Right lobe of liver (tissue), 6 donors: ENCODE measurements at regions not wholly inside any gene's neighbourhood (a gene's known extent, or its start where the extent isn't known, plus 50 kb on each side); places are given as distances from the start of the nearest gene placed in this dataset.

ENCODE experiments used
- ATAC-seq, 4 donors: fragments of 200-7000 bp; cut with Tn5 transposase; one replicate each; pipeline ENCODE4 v1.9.1; 2020; ENCODE audit warnings: mild to moderate bottlenecking in 4 of 4, moderate library complexity in 4 of 4
- DNase-seq, 3 donors: peaks; one replicate each; pipeline ENCODE4 v3.0.0-alpha.2; 2020
- H3K27ac ChIP-seq, 3 donors: fragments of 200-600 bp; one replicate each; pipeline ENCODE4 v1.8.0; 2022
- H3K27me3 ChIP-seq, 2 donors: fragments of 200-600 bp; one replicate each; pipeline ENCODE4 v1.8.0; 2022
- H3K36me3 ChIP-seq, 4 donors: fragments of 200-600 bp; sonication (generic) in 1 of 4; one replicate each; pipeline versions ENCODE4 v1.5.1 to v1.8.0; 2017 to 2022; ENCODE audit warnings: control low read depth in 1 of 4
- H3K4me1 ChIP-seq, 4 donors: fragments of 200-600 bp; sonication (generic) in 1 of 4; one replicate each; pipeline versions ENCODE4 v1.5.1 to v1.8.0; 2017 to 2022; ENCODE audit warnings: control low read depth in 1 of 4
- H3K4me3 ChIP-seq, 3 donors: fragments of 200-600 bp; one replicate each; pipeline ENCODE4 v1.8.0; 2022
- H3K9me3 ChIP-seq, 4 donors: fragments of 200-600 bp; sonication (generic) in 1 of 4; one replicate each; pipeline versions ENCODE4 v1.5.1 to v1.8.0; 2017 to 2022; ENCODE audit warnings: control low read depth in 1 of 4
- POLR2A ChIP-seq: fragments of 450-650 bp; IDR thresholded peaks from one replicate; pipeline ENCODE4 v1.6.1; 2017; ENCODE audit warnings: antibody characterized with exemption, mild to moderate bottlenecking
- WGBS: methylation state at CpG from one replicate; pipeline ENCODE4 v1.1.6; 2018; ENCODE audit warnings: low coverage, low lambda C conversion rate; ENCODE audit not compliant: insufficient coverage; ENCODE audit errors: missing lambda C conversion rate; 5-methylcytosine and 5-hydroxymethylcytosine counted together
- intact Hi-C, 2 donors: fragments of 100-400 bp; cut with DNase I; formaldehyde crosslinking; loops; one replicate each; pipeline versions ENCODE4 v1.11.2 to v1.14.1; 2022
- TF ChIP-seq, protein P1 (sequence below), 4 donors: fragments of 200-600 bp in 3 of 4; fragments of 450-650 bp in 1 of 4; IDR thresholded peaks; one replicate each; pipeline versions ENCODE4 v1.5.1 to v1.8.0; 2016 to 2022; ENCODE audit warnings: antibody characterized with exemption in 4 of 4, mild to moderate bottlenecking in 2 of 4
- donor health status: DM: no; HTN: yes; CAD: no.
- donor health status: DM: no; HTN: no; CAD: no.
- donor health status: DM: no; HTN: no; CAD: no.
- donor health status: DM: no; HTN: yes; CAD: no.
- donor health status: DM: no; HTN: yes; CAD: no.

DNA sequence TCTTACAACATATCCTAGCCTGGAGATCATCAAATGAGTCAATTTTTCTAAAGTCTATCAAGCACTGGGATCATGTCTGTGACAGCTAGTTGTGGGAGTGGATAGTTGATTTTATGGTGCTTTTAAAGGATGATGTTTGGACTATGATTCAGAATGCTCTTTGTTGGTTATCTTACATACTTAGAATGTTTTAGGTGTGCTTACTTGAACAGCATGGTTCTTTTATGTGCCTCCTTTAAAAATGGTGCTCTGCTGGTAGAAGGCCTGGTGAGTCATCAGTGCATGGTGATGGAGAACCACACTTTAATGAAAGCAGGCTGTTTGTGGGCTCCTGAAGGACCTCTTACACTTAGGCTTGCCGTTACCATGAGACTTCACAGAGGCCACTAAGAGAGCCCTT lies 682.7 kb upstream of the FANCL start:
- H3K9me3 ChIP-seq = no peaks in the 10 kb centered on the region
- intact Hi-C loops = no loop called here
- DNase-seq (no peak), ATAC-seq (no peak)
- H3K27ac ChIP-seq = no peak overlapping the region
- no peaks in the 10 kb centered on the region for H3K36me3 ChIP-seq
- H3K4me1 ChIP-seq = no peaks in the 10 kb centered on the region
- no peak overlapping the region for H3K4me3 ChIP-seq
- no peaks in the 10 kb centered on the region for H3K27me3 ChIP-seq
- WGBS = no CpG with 5 or more reads among the region's 1 CpG
- TF ChIP-seq POLR2A = no peak
- TF ChIP-seq, protein P1, sequence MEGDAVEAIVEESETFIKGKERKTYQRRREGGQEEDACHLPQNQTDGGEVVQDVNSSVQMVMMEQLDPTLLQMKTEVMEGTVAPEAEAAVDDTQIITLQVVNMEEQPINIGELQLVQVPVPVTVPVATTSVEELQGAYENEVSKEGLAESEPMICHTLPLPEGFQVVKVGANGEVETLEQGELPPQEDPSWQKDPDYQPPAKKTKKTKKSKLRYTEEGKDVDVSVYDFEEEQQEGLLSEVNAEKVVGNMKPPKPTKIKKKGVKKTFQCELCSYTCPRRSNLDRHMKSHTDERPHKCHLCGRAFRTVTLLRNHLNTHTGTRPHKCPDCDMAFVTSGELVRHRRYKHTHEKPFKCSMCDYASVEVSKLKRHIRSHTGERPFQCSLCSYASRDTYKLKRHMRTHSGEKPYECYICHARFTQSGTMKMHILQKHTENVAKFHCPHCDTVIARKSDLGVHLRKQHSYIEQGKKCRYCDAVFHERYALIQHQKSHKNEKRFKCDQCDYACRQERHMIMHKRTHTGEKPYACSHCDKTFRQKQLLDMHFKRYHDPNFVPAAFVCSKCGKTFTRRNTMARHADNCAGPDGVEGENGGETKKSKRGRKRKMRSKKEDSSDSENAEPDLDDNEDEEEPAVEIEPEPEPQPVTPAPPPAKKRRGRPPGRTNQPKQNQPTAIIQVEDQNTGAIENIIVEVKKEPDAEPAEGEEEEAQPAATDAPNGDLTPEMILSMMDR (IDR thresholded peaks at IDR 0.05) = no peak

DNA sequence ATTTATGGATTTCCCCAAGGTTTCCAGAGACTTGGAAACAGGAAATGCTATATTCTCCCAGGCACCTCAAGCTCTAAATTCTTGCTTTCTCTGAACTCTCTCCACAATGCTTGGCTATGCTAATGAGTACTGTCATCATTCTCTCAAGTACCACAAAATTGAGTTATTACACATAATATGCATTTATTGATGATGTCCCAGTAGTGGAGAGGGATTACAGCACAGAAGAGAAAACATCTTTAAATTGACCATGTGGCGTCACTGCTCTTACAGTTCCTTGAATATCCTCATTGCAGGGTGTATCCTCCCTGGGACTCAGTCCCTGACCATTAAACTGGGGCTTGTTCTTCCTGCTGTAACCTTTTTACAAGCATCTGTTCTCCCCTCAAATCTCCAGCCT lies 681.1 kb upstream of the FANCL start:
- intact Hi-C loops = no loop called here
- ATAC-seq (no peak), DNase-seq (no peak)
- Histone ChIP-seq H3K9me3 (no peaks in the 10 kb centered on the region), H3K4me3 (no peak overlapping the region), H3K27ac (no peak overlapping the region), H3K36me3 (no peaks in the 10 kb centered on the region), H3K27me3 (no peaks in the 10 kb centered on the region), H3K4me1 (no peaks in the 10 kb centered on the region)
- TF ChIP-seq, protein P1 (IDR thresholded peaks at IDR 0.05) = no peak
- TF ChIP-seq POLR2A = no peak
- WGBS = 80% methylated on average over 1 of the region's 1 CpG

GRCh38 chr2:58921676-58922075 lies 680.6 kb upstream of the FANCL start:
- H3K36me3 ChIP-seq = no peaks in the 10 kb centered on the region
- H3K27ac ChIP-seq = no peak overlapping the region
- no peak overlapping the region for H3K4me3 ChIP-seq
- no peaks in the 10 kb centered on the region for H3K4me1 ChIP-seq
- DNase-seq (no peak), ATAC-seq (no peak)
- intact Hi-C loops = no loop called here
- H3K9me3 ChIP-seq = no peaks in the 10 kb centered on the region
- H3K27me3 ChIP-seq = no peaks in the 10 kb centered on the region
- TF ChIP-seq, protein P1 (IDR thresholded peaks at IDR 0.05) = no peak
- no peak for TF ChIP-seq POLR2A
- WGBS = 33% methylated on average over 2 of the region's 2 CpGs

- H3K4me3 ChIP-seq = no peak overlapping the region
- H3K36me3 ChIP-seq = no peaks in the 10 kb centered on the region
- no peak overlapping the region for H3K27ac ChIP-seq
- TF ChIP-seq, protein P1 (IDR thresholded peaks at IDR 0.05) = no peak
- no peak for TF ChIP-seq POLR2A
- no peaks in the 10 kb centered on the region for H3K4me1 ChIP-seq
- no peak for ATAC-seq
- H3K9me3 ChIP-seq = no peaks in the 10 kb centered on the region
- DNase-seq = no peak
- 89% methylated on average over 2 of the region's 2 CpGs for WGBS
- intact Hi-C loops = no loop called here
- no peaks in the 10 kb centered on the region for H3K27me3 ChIP-seq
These were observed 678.9 kb upstream of the FANCL start for GRCh38 chr2:58920001-58920400.

DNA sequence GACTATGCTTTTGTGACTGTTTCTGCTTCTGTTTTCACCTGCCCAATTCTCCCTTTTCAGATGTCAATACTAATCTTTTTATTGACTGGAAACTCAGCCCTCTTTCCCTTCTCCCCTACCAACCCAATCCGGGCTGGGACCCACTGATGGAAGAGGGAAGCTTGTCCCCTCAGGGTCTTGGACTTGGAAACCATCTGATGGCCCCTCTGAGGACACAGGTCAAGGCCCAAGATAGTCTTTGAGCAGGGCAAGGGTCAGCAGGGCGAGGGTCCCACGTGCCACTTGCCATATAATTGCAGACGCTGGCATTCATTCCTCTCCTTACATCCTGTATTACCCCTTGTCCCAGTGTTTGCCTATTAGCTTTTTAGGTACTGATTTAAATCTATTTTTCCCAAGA lies 678.2 kb upstream of the FANCL start:
- H3K27ac ChIP-seq = no peak overlapping the region
- no peaks in the 10 kb centered on the region for H3K9me3 ChIP-seq
- no peak overlapping the region for H3K4me3 ChIP-seq
- DNase-seq (no peak), ATAC-seq (no peak)
- no peaks in the 10 kb centered on the region for H3K36me3 ChIP-seq
- H3K4me1 ChIP-seq = no peaks in the 10 kb centered on the region
- intact Hi-C loops = no loop called here
- TF ChIP-seq, protein P1 (IDR thresholded peaks at IDR 0.05) = no peak
- no peak for TF ChIP-seq POLR2A
- whole genome bisulfite sequencing = 68% methylated on average over 4 of the region's 4 CpGs
- no peaks in the 10 kb centered on the region for H3K27me3 ChIP-seq
